H1 (cell line): ENCODE measurements at regions not wholly inside any gene's neighbourhood (a gene's known extent, or its start where the extent isn't known, plus 50 kb on each side); places are given as distances from the start of the nearest gene placed in this dataset.

Experiments used
- CTCF ChIA-PET: fragments of 300-600 bp; sonication (Branson Sonifier 250); formaldehyde crosslinking; loops from one replicate; lab custom pipeline; 2021; ENCODE audit not compliant: partially characterized antibody; lab: Charles Lee
- POLR2A ChIA-PET: fragments of 300-600 bp; sonication (Branson Sonifier 250); formaldehyde crosslinking; loops from one replicate; lab custom pipeline; 2021; ENCODE audit warnings: inconsistent platforms; ENCODE audit not compliant: partially characterized antibody; lab: Charles Lee
- DNase-seq, 2 experiments: peaks; one replicate each; pipeline versions ENCODE4 v3.0.0 to v3.0.0-alpha.2; 2010 to 2022; ENCODE audit warnings: low spot score in 2 of 2, low read depth in 1 of 2, mixed read lengths in 1 of 2
- FAIRE-seq: peaks from 2 replicates; lab custom pipeline; 2011; peaks lifted over from hg19 to GRCh38; lab: Jason Lieb, UNC
- H2AFZ ChIP-seq: 2 replicates; pipeline ENCODE4 v1.8.1; 2012; ENCODE audit warnings: low read length, inconsistent platforms
- H2AK5ac ChIP-seq: 2 replicates; pipeline ENCODE4 v1.6.1; 2013; ENCODE audit warnings: low read depth, low read length
- H2BK120ac ChIP-seq: replicated peaks from 2 replicates; pipeline ENCODE3; 2013; ENCODE audit warnings: low read depth, low read length, inconsistent platforms
- H2BK12ac ChIP-seq: 2 replicates; pipeline ENCODE4 v1.6.1; 2013; ENCODE audit warnings: low read depth, low read length
- H2BK15ac ChIP-seq: 2 replicates; pipeline ENCODE4 v1.6.1; 2013; ENCODE audit warnings: low read length
- H2BK20ac ChIP-seq: 2 replicates; pipeline ENCODE4 v1.6.1; 2013; ENCODE audit warnings: low read length
- H2BK5ac ChIP-seq: 2 replicates; pipeline ENCODE4 v1.6.1; 2013; ENCODE audit warnings: low read depth, low read length
- H3K14ac ChIP-seq: 2 replicates; pipeline ENCODE4 v1.6.1; 2013; ENCODE audit warnings: inconsistent platforms; ENCODE audit not compliant: insufficient read length
- H3K18ac ChIP-seq: 2 replicates; pipeline ENCODE4 v1.6.1; 2013; ENCODE audit warnings: low read length; ENCODE audit errors: extremely low read depth
- H3K23ac ChIP-seq: 2 replicates; pipeline ENCODE4 v1.6.1; 2013; ENCODE audit warnings: inconsistent platforms; ENCODE audit not compliant: insufficient read length
- H3K23me2 ChIP-seq: 2 replicates; pipeline ENCODE4 v1.6.1; 2013; ENCODE audit warnings: low read depth, low read length
- H3K27ac ChIP-seq: 2 replicates; pipeline ENCODE4 v1.6.1; 2011; ENCODE audit warnings: low read depth, low read length, inconsistent platforms
- H3K27me3 ChIP-seq, 4 experiments: replicated peaks in 1 of 4; 1 replicate in 1 of 4; 2 replicates in 3 of 4; pipeline versions ENCODE4 v1.6.1 to v1.8.1; 2011 to 2013; ENCODE audit warnings: low read length in 3 of 4, mild to moderate bottlenecking in 3 of 4, inconsistent platforms in 2 of 4, mixed read lengths in 2 of 4, moderate library complexity in 1 of 4; ENCODE audit not compliant: control insufficient read depth in 3 of 4, insufficient read depth in 3 of 4; ENCODE audit errors: extremely low read depth in 1 of 4
- H3K36me3 ChIP-seq, 4 experiments: 2 replicates each; pipeline versions ENCODE4 v1.6.1 to v1.8.1; 2011 to 2013; ENCODE audit warnings: mild to moderate bottlenecking in 4 of 4, low read length in 3 of 4, moderate library complexity in 2 of 4, control low read depth in 1 of 4, inconsistent platforms in 1 of 4; ENCODE audit not compliant: insufficient read depth in 4 of 4, control insufficient read depth in 2 of 4
- H3K4ac ChIP-seq: replicated peaks from 2 replicates; pipeline ENCODE3; 2013; ENCODE audit warnings: low read length, low read depth, mixed read lengths, inconsistent platforms; ENCODE audit not compliant: insufficient read length
- H3K4me1 ChIP-seq, 4 experiments: replicated peaks in 1 of 4; 1 replicate in 1 of 4; 2 replicates in 3 of 4; pipeline versions ENCODE4 v1.6.1 to v1.8.1; 2011 to 2013; ENCODE audit warnings: low read length in 3 of 4, inconsistent platforms in 2 of 4, mixed read lengths in 1 of 4; ENCODE audit not compliant: insufficient read depth in 4 of 4, control insufficient read depth in 3 of 4
- H3K4me2 ChIP-seq, 2 experiments: 2 replicates each; pipeline versions ENCODE4 v1.6.1 to v1.8.1; 2011 to 2013; ENCODE audit warnings: low read depth in 2 of 2, low read length in 2 of 2, control low read depth in 1 of 2, inconsistent platforms in 1 of 2, mild to moderate bottlenecking in 1 of 2; ENCODE audit not compliant: insufficient read depth in 1 of 2
- H3K4me3 ChIP-seq, 4 experiments: fragments of 200-600, 300-600 bp in 1 of 4; sonication (generic), shearing (Covaris generic), sonication (Bioruptor Twin) in 1 of 4; 2 replicates each; pipeline versions ENCODE4 v1.5.1 to v1.8.1; 2011 to 2016; ENCODE audit warnings: low read length in 4 of 4, low read depth in 3 of 4, control low read depth in 2 of 4, inconsistent platforms in 2 of 4, mild to moderate bottlenecking in 2 of 4, mixed read lengths in 1 of 4, moderate library complexity in 1 of 4; ENCODE audit not compliant: insufficient read depth in 2 of 4; ENCODE audit errors: extremely low read depth in 1 of 4
- H3K56ac ChIP-seq: replicated peaks from 2 replicates; pipeline ENCODE3; 2013; ENCODE audit warnings: low read depth, mild to moderate bottlenecking, mixed read lengths, low read length, inconsistent platforms; ENCODE audit not compliant: insufficient read length
- H3K79me1 ChIP-seq: 2 replicates; pipeline ENCODE4 v1.6.1; 2013; ENCODE audit warnings: low read depth, low read length, control low read depth
- H3K79me2 ChIP-seq, 2 experiments: 2 replicates each; pipeline versions ENCODE4 v1.6.1 to v1.8.1; 2012 to 2013; ENCODE audit warnings: low read length in 2 of 2, mild to moderate bottlenecking in 2 of 2, inconsistent platforms in 1 of 2; ENCODE audit not compliant: insufficient read depth in 2 of 2, control insufficient read depth in 1 of 2
- H3K9ac ChIP-seq, 4 experiments: replicated peaks in 1 of 4; 1 replicate in 1 of 4; 2 replicates in 3 of 4; pipeline versions ENCODE4 v1.6.1 to v1.8.1; 2011 to 2013; ENCODE audit warnings: low read depth in 3 of 4, low read length in 3 of 4, control low read depth in 2 of 4, mild to moderate bottlenecking in 2 of 4, moderate library complexity in 2 of 4, inconsistent platforms in 1 of 4; ENCODE audit errors: extremely low read depth in 1 of 4
- H3K9me3 ChIP-seq, 2 experiments: 2 replicates each; pipeline versions ENCODE4 v1.6.1 to v1.8.1; 2012 to 2013; ENCODE audit warnings: mild to moderate bottlenecking in 2 of 2, moderate library complexity in 2 of 2, control low read depth in 1 of 2, inconsistent platforms in 1 of 2, low read depth in 1 of 2, low read length in 1 of 2, mixed read lengths in 1 of 2; ENCODE audit not compliant: insufficient read depth in 2 of 2
- H4K20me1 ChIP-seq, 2 experiments: replicated peaks in 1 of 2; 2 replicates each; pipeline versions ENCODE3 to v1.8.1; 2011 to 2013; ENCODE audit warnings: inconsistent platforms in 2 of 2, low read length in 2 of 2, mild to moderate bottlenecking in 1 of 2; ENCODE audit not compliant: insufficient read depth in 2 of 2, control insufficient read depth in 1 of 2
- H4K5ac ChIP-seq: 2 replicates; pipeline ENCODE4 v1.6.1; 2013; ENCODE audit warnings: low read length, low read depth, mixed read lengths, inconsistent platforms; ENCODE audit not compliant: insufficient read length
- H4K8ac ChIP-seq: 2 replicates; pipeline ENCODE4 v1.8.0; 2013; ENCODE audit warnings: mild to moderate bottlenecking, moderate library complexity, low read length, inconsistent platforms; ENCODE audit not compliant: insufficient read depth; ENCODE audit errors: extremely low read depth
- H4K91ac ChIP-seq: replicated peaks from 2 replicates; pipeline ENCODE3; 2013; ENCODE audit warnings: low read length, mixed read lengths, inconsistent platforms; ENCODE audit not compliant: insufficient read length
- CBX5 ChIP-seq: fragments of 300-800, 300-1000 bp; sonication (generic); IDR thresholded peaks from 2 replicates; pipeline ENCODE4 v1.7.1; 2016; ENCODE audit warnings: antibody characterized with exemption, low read length, low read depth
- CBX8 ChIP-seq: fragments of 300-800, 300-1000 bp; sonication (generic); IDR thresholded peaks from 2 replicates; pipeline ENCODE4 v1.7.1; 2016; ENCODE audit warnings: low read depth, low read length, borderline replicate concordance
- EGR1 ChIP-seq: IDR thresholded peaks from 2 replicates; pipeline ENCODE4 v1.6.1; 2011; ENCODE audit warnings: low read depth, low read length, borderline replicate concordance
- FOSL1 ChIP-seq: IDR thresholded peaks from 2 replicates; pipeline ENCODE4 v1.6.1; 2011; ENCODE audit warnings: mild to moderate bottlenecking, low read depth, low read length, moderate library complexity; ENCODE audit not compliant: insufficient read depth
- JUND ChIP-seq: IDR thresholded peaks from 2 replicates; pipeline ENCODE4 v1.6.1; 2011; ENCODE audit warnings: mild to moderate bottlenecking, improper control_type of control experiment, low read length
- NRF1 ChIP-seq: IDR thresholded peaks from 2 replicates; pipeline ENCODE4 v1.6.1; 2011; ENCODE audit warnings: mild to moderate bottlenecking, low read depth, low read length, improper control_type of control experiment
- RFX5 ChIP-seq: IDR thresholded peaks from 2 replicates; pipeline ENCODE4 v1.6.1; 2011; ENCODE audit warnings: low read depth, low read length, improper control_type of control experiment, borderline replicate concordance
- RNF2 ChIP-seq: fragments of 200-900, 300-1000 bp; sonication (generic); IDR thresholded peaks from 2 replicates; pipeline ENCODE4 v1.7.1; 2016; ENCODE audit warnings: borderline replicate concordance, low read depth, mild to moderate bottlenecking, antibody characterized with exemption, low read length; ENCODE audit not compliant: poor library complexity, severe bottlenecking; ENCODE audit errors: missing control alignments
- RXRA ChIP-seq: IDR thresholded peaks from 2 replicates; pipeline ENCODE4 v1.6.1; 2011; ENCODE audit warnings: low read depth, mild to moderate bottlenecking, low read length, moderate library complexity; ENCODE audit not compliant: insufficient read depth
- SIN3A ChIP-seq, 2 experiments: IDR thresholded peaks in 1 of 2; conservative IDR thresholded peaks in 1 of 2; 2 replicates each; pipeline ENCODE4 v1.6.1; 2011 to 2012; ENCODE audit warnings: low read length in 2 of 2, improper control_type of control experiment in 1 of 2, low read depth in 1 of 2, mild to moderate bottlenecking in 1 of 2
- SP4 ChIP-seq: IDR thresholded peaks from 2 replicates; pipeline ENCODE4 v1.6.1; 2012; ENCODE audit warnings: low read length, inconsistent platforms
- SRF ChIP-seq: IDR thresholded peaks from 2 replicates; pipeline ENCODE4 v1.6.1; 2011; ENCODE audit warnings: mild to moderate bottlenecking, low read depth, low read length, moderate library complexity
- SUZ12 ChIP-seq: fragments of 200-600 bp; sonication (generic); IDR thresholded peaks from 2 replicates; pipeline ENCODE4 v1.6.1; 2012; ENCODE audit warnings: mild to moderate bottlenecking, inconsistent platforms, low read length, moderate library complexity, mixed read lengths
- TAF1 ChIP-seq: IDR thresholded peaks from 2 replicates; pipeline ENCODE4 v1.6.1; 2011; ENCODE audit warnings: mild to moderate bottlenecking, low read depth, low read length
- ZNF274 ChIP-seq: IDR thresholded peaks from 2 replicates; pipeline ENCODE4 v1.7.0; 2012; ENCODE audit warnings: low read length, borderline replicate concordance; ENCODE audit errors: extremely low read depth
- WGBS, 2 experiments: shearing (Covaris generic) in 1 of 2; methylation state at CpG; one replicate each; pipeline versions ENCODE4 v1.1.6 to v1.1.7; 2013 to 2015; ENCODE audit warnings: low lambda C conversion rate in 2 of 2, mixed read lengths in 2 of 2, inconsistent platforms in 1 of 2, low coverage in 1 of 2, missing lambda C conversion rate in 1 of 2; ENCODE audit not compliant: insufficient replicate concordance in 2 of 2, insufficient coverage in 1 of 2, insufficient read length in 1 of 2; ENCODE audit errors: extremely low coverage in 1 of 2, missing lambda C conversion rate in 1 of 2; 5-methylcytosine and 5-hydroxymethylcytosine counted together

GRCh38 chrX:42220083-42220482 is 296.7 kb upstream of the CASK start:
- no peak for FAIRE-seq
- no peaks in the 10 kb centered on the region for H3K36me3 ChIP-seq
- H2BK20ac ChIP-seq, result no peak overlapping the region
- no peak overlapping the region for H3K14ac ChIP-seq
- no peaks in the 10 kb centered on the region for H3K79me1 ChIP-seq
- no peaks in the 10 kb centered on the region for H3K27me3 ChIP-seq
- no peak overlapping the region for H2AK5ac ChIP-seq
- CTCF ChIA-PET, result no interaction called here
- H3K4ac ChIP-seq, result no peak overlapping the region
- H3K23me2 ChIP-seq, result no peaks in the 10 kb centered on the region
- H3K23ac ChIP-seq, result no peak overlapping the region
- DNase-seq, result no peak
- POLR2A ChIA-PET, result no interaction called here
- H4K20me1 ChIP-seq, result no peaks in the 10 kb centered on the region
- H3K4me2 ChIP-seq, result no peak overlapping the region
- no peak overlapping the region for H2BK15ac ChIP-seq
- no peak overlapping the region for H4K91ac ChIP-seq
- 87% methylated on average over 6 of the region's 6 CpGs; no CpG with 5 or more reads in 1 of the 2 experiments for WGBS, 2 experiments
- no peak overlapping the region for H3K9ac ChIP-seq
- H2BK5ac ChIP-seq, result no peak overlapping the region
- H3K9me3 ChIP-seq, result no peaks in the 10 kb centered on the region
- no peak overlapping the region for H3K27ac ChIP-seq
- H3K18ac ChIP-seq, result no peak overlapping the region
- no peak overlapping the region for H2BK12ac ChIP-seq
- no peaks in the 10 kb centered on the region for H3K79me2 ChIP-seq
- no peak overlapping the region for H2BK120ac ChIP-seq
- no peaks in the 10 kb centered on the region for H3K4me1 ChIP-seq
- H2AFZ ChIP-seq, result no peak overlapping the region
- H4K5ac ChIP-seq, result no peak overlapping the region
- H3K56ac ChIP-seq, result no peak overlapping the region
- H4K8ac ChIP-seq, result no peak overlapping the region
- no peak overlapping the region for H3K4me3 ChIP-seq
- TF ChIP-seq CBX8 (no peak), RXRA (no peak), JUND (no peak), RFX5 (no peak), TAF1 (no peak), ZNF274 (no peak), NRF1 (no peak), FOSL1 (no peak), SIN3A (conservative IDR thresholded peaks at IDR 0.05 in 1 of 2, IDR thresholded peaks at IDR 0.05 in 1 of 2; ENCODE audit: low read depth in 1 of 2, low read length in 2 of 2) (no peak), SP4 (no peak), RNF2 (no peak), CBX5 (no peak), EGR1 (no peak), SRF (no peak), SUZ12 (no peak)
